IMR-90 (cell line): ENCODE measurements at regions not wholly inside any gene's neighbourhood (a gene's known extent, or its start where the extent isn't known, plus 50 kb on each side); places are given as distances from the start of the nearest gene placed in this dataset.

Experiments
- ATAC-seq: fragments of 200-7000 bp; cut with Tn5 transposase; 2 replicates; pipeline ENCODE4 v1.9.1; 2020; ENCODE audit warnings: low read depth, mild to moderate bottlenecking, moderate library complexity
- BruUV-seq: library from RNA; stranded (reverse); fragments of 400-500 nt; replicated peaks from 2 replicates; lab custom pipeline; 2021; lab: Mats Ljungman, UMichigan
- CTCF ChIA-PET: fragments of 300-600 bp; formaldehyde crosslinking; extraction: SDS; loops from one replicate; lab custom pipeline; 2021; ENCODE audit warnings: antibody characterized with exemption; lab: Yijun Ruan, JAX
- POLR2A ChIA-PET: fragments of 300-600 bp; sonication (Branson Sonifier 250); formaldehyde crosslinking; loops from one replicate; lab custom pipeline; 2022; ENCODE audit warnings: antibody characterized with exemption; ENCODE audit not compliant: unreplicated experiment; lab: Charles Lee
- DNase-seq: peaks from one replicate; pipeline ENCODE4 v3.0.0; 2013
- H2AFZ ChIP-seq: replicated peaks from 2 replicates; pipeline ENCODE3; 2013; ENCODE audit warnings: low read length, mild to moderate bottlenecking; ENCODE audit not compliant: poor library complexity
- H2AK5ac ChIP-seq: 2 replicates; pipeline ENCODE4 v1.6.1; 2013; ENCODE audit warnings: low read depth, low read length, inconsistent platforms
- H2AK9ac ChIP-seq: replicated peaks from 2 replicates; pipeline ENCODE3; 2013; ENCODE audit warnings: mild to moderate bottlenecking, low read depth, low read length, moderate library complexity; ENCODE audit not compliant: poor library complexity
- H2BK120ac ChIP-seq: 2 replicates; pipeline ENCODE4 v1.6.1; 2013; ENCODE audit warnings: low read depth, low read length, inconsistent platforms
- H2BK15ac ChIP-seq: 3 replicates; pipeline ENCODE4 v1.6.1; 2013; ENCODE audit warnings: low read depth, low read length, inconsistent platforms
- H2BK20ac ChIP-seq: 2 replicates; pipeline ENCODE4 v1.6.1; 2013; ENCODE audit warnings: low read depth, mild to moderate bottlenecking, inconsistent platforms, low read length, moderate library complexity
- H2BK5ac ChIP-seq: 2 replicates; pipeline ENCODE4 v1.6.1; 2013; ENCODE audit warnings: mild to moderate bottlenecking, low read depth, low read length, inconsistent platforms; ENCODE audit not compliant: poor library complexity, severe bottlenecking
- H3K14ac ChIP-seq: replicated peaks from 2 replicates; pipeline ENCODE4 v1.6.1; 2013; ENCODE audit warnings: low read depth, low read length, inconsistent platforms
- H3K18ac ChIP-seq: 2 replicates; pipeline ENCODE4 v1.6.1; 2013; ENCODE audit warnings: low read depth, low read length, control low read depth
- H3K23ac ChIP-seq: 2 replicates; pipeline ENCODE4 v1.6.1; 2013; ENCODE audit warnings: low read depth, low read length, inconsistent platforms
- H3K27ac ChIP-seq: 2 replicates; pipeline ENCODE4 v1.5.1; 2013; ENCODE audit warnings: mild to moderate bottlenecking, control low read depth, low read length; ENCODE audit not compliant: insufficient read depth
- H3K27me3 ChIP-seq: 2 replicates; pipeline ENCODE4 v1.6.1; 2013; ENCODE audit warnings: low read length; ENCODE audit not compliant: control insufficient read depth, insufficient read depth
- H3K36me3 ChIP-seq: 2 replicates; pipeline ENCODE4 v1.6.1; 2013; ENCODE audit warnings: low read length, mixed read lengths; ENCODE audit not compliant: control insufficient read depth, insufficient read depth
- H3K4ac ChIP-seq: 2 replicates; pipeline ENCODE4 v1.6.1; 2013; ENCODE audit warnings: low read depth, low read length, inconsistent platforms
- H3K4me1 ChIP-seq: 2 replicates; pipeline ENCODE4 v1.6.1; 2013; ENCODE audit warnings: low read length, mixed read lengths; ENCODE audit not compliant: control insufficient read depth, insufficient read depth
- H3K4me2 ChIP-seq: 2 replicates; pipeline ENCODE4 v1.6.1; 2013; ENCODE audit warnings: low read depth, mild to moderate bottlenecking, control low read depth, low read length, moderate library complexity
- H3K4me3 ChIP-seq: 2 replicates; pipeline ENCODE4 v1.5.1; 2013; ENCODE audit warnings: low read depth, mild to moderate bottlenecking, control low read depth, low read length, moderate library complexity; ENCODE audit not compliant: insufficient read depth
- H3K56ac ChIP-seq: 2 replicates; pipeline ENCODE4 v1.6.1; 2013; ENCODE audit warnings: low read length, inconsistent platforms; ENCODE audit not compliant: insufficient read depth; ENCODE audit errors: extremely low read depth
- H3K79me1 ChIP-seq, 2 experiments: 2 replicates each; pipeline ENCODE4 v1.6.1; 2013; ENCODE audit warnings: low read length in 2 of 2, inconsistent platforms in 1 of 2, low read depth in 1 of 2
- H3K9ac ChIP-seq: 2 replicates; pipeline ENCODE4 v1.6.1; 2013; ENCODE audit warnings: low read depth, low read length, control low read depth
- H3K9me1 ChIP-seq: 2 replicates; pipeline ENCODE4 v1.6.1; 2013; ENCODE audit warnings: low read length, inconsistent platforms; ENCODE audit not compliant: insufficient read depth
- H3K9me3 ChIP-seq: 2 replicates; pipeline ENCODE4 v1.6.1; 2013; ENCODE audit warnings: low read length; ENCODE audit not compliant: control insufficient read depth, insufficient read depth
- H4K20me1 ChIP-seq: 2 replicates; pipeline ENCODE4 v1.6.1; 2013; ENCODE audit warnings: low read length, inconsistent platforms; ENCODE audit not compliant: insufficient read depth
- H4K5ac ChIP-seq: 2 replicates; pipeline ENCODE4 v1.6.1; 2013; ENCODE audit warnings: mild to moderate bottlenecking, low read depth, low read length, control low read depth
- H4K8ac ChIP-seq, 2 experiments: 2 replicates each; pipeline ENCODE4 v1.6.1; 2013; ENCODE audit warnings: low read depth in 2 of 2, low read length in 2 of 2, control low read depth in 1 of 2, inconsistent platforms in 1 of 2
- H4K91ac ChIP-seq: 2 replicates; pipeline ENCODE4 v1.6.1; 2013; ENCODE audit warnings: low read depth, low read length, inconsistent platforms; ENCODE audit not compliant: insufficient read depth
- BHLHE40 ChIP-seq: fragments of 150-350 bp; IDR thresholded peaks from 2 replicates; pipeline ENCODE4 v1.6.1; 2016; ENCODE audit warnings: mild to moderate bottlenecking, low read depth, low read length
- CEBPB ChIP-seq: IDR thresholded peaks from 2 replicates; pipeline ENCODE4 v1.6.1; 2012; ENCODE audit warnings: low read depth, low read length, improper control_type of control experiment
- CHD1 ChIP-seq: IDR thresholded peaks from 2 replicates; pipeline ENCODE4 v1.6.1; 2012; ENCODE audit warnings: low read depth, low read length, improper control_type of control experiment
- ELK1 ChIP-seq: fragments of 150-350 bp; IDR thresholded peaks from 2 replicates; pipeline ENCODE4 v1.6.1; 2016; ENCODE audit warnings: low read depth, mild to moderate bottlenecking, low read length, moderate library complexity, borderline replicate concordance
- FOS ChIP-seq: fragments of 150-350 bp; IDR thresholded peaks from 2 replicates; pipeline ENCODE4 v1.6.1; 2016; ENCODE audit warnings: low read depth, low read length
- MAZ ChIP-seq: IDR thresholded peaks from 2 replicates; pipeline ENCODE4 v1.6.1; 2012; ENCODE audit warnings: low read depth, mild to moderate bottlenecking, low read length, improper control_type of control experiment, moderate library complexity, borderline replicate concordance
- RFX5 ChIP-seq: IDR thresholded peaks from 2 replicates; pipeline ENCODE4 v1.8.0; 2012; ENCODE audit warnings: low read depth, mild to moderate bottlenecking, low read length, moderate library complexity
- SMC3 ChIP-seq: fragments of 150-350 bp; IDR thresholded peaks from 2 replicates; pipeline ENCODE4 v1.6.1; 2016; ENCODE audit warnings: low read depth, mild to moderate bottlenecking, antibody characterized with exemption, low read length, moderate library complexity
- USF2 ChIP-seq: fragments of 150-350 bp; IDR thresholded peaks from 2 replicates; pipeline ENCODE4 v1.6.1; 2017; ENCODE audit warnings: mild to moderate bottlenecking, antibody characterized with exemption, low read length, low read depth
- WGBS, 2 experiments: methylation state at CpG; one replicate each; pipeline versions ENCODE4 v1.1.5 to v1.1.7; 2013; ENCODE audit warnings: missing lambda C conversion rate in 2 of 2; ENCODE audit not compliant: insufficient read length in 1 of 2; ENCODE audit errors: extremely low coverage in 2 of 2; 5-methylcytosine and 5-hydroxymethylcytosine counted together
- dilution Hi-C: fragments of 300-500 bp; cut with HindIII; formaldehyde crosslinking; loops from one replicate; pipeline ENCODE4 v1.14.3; 2018; ENCODE audit warnings: low sequenced_read_pairs; ENCODE audit not compliant: unreplicated experiment
- in situ Hi-C: fragments of 300-500 bp; cut with MboI; formaldehyde crosslinking; loops from 3 replicates; pipeline ENCODE4 v1.14.3; 2019; ENCODE audit warnings: low sequenced_read_pairs, inconsistent platforms, mixed read lengths
- intact Hi-C: fragments of 100-400 bp; cut with micrococcal nuclease; formaldehyde crosslinking; loops from 2 replicates; pipeline ENCODE4 v1.10.0; 2022

GRCh38 chr7:43037531-43037930 is 74.9 kb upstream of the HECW1 start:
- in situ Hi-C loops (no loop called here), intact Hi-C loops (no loop called here), dilution Hi-C loops (no loop called here)
- Histone ChIP-seq H3K79me1 (no peaks in the 10 kb centered on the region), H3K4me1 (no peaks in the 10 kb centered on the region; the same call in 1 of the 2 replicates), H3K9ac (no peak overlapping the region), H4K8ac (no peak overlapping the region), H3K27ac (no peak overlapping the region), H3K4me3 (no peak overlapping the region), H3K18ac (no peak overlapping the region), H2AK9ac (no peak overlapping the region), H3K4ac (no peak overlapping the region), H4K20me1 (no peaks in the 10 kb centered on the region), H3K56ac (no peak overlapping the region), H3K9me3 (no peaks in the 10 kb centered on the region), H3K9me1 (no peaks in the 10 kb centered on the region), H3K36me3 (no peaks in the 10 kb centered on the region), H2AK5ac (no peak overlapping the region), H3K4me2 (no peak overlapping the region), H3K14ac (no peak overlapping the region), H3K27me3 (no peaks in the 10 kb centered on the region), H2BK20ac (no peak overlapping the region), H2BK15ac (no peak overlapping the region), H2AFZ (no peak overlapping the region), H2BK5ac (no peak overlapping the region), H3K23ac (no peak overlapping the region), H2BK120ac (no peak overlapping the region), H4K5ac (no peak overlapping the region), H4K91ac (no peak overlapping the region)
- DNase-seq (no peak), ATAC-seq (no peak)
- TF ChIP-seq MAZ (no peak), CEBPB (no peak), FOS (no peak), ELK1 (no peak), BHLHE40 (no peak), CHD1 (no peak), SMC3 (no peak), USF2 (no peak), RFX5 (no peak)
- POLR2A ChIA-PET: no interaction called here
- CTCF ChIA-PET: no interaction called here
- no TSS peak for BruUV-seq
- WGBS, 2 experiments: no CpG with 5 or more reads among the region's 4 CpGs
